SU-DHL-6 (cell line): ENCODE measurements at regions not wholly inside any gene's neighbourhood (a gene's known extent, or its start where the extent isn't known, plus 50 kb on each side); places are given as distances from the start of the nearest gene placed in this dataset.

Source experiments
- CTCF ChIP-seq: fragments of 200-600 bp; sonication (generic); IDR thresholded peaks from one replicate; pipeline ENCODE4 v1.5.1; 2017; ENCODE audit warnings: antibody characterized with exemption, mild to moderate bottlenecking, low read length, moderate library complexity; ENCODE audit not compliant: insufficient read depth, poor library complexity, severe bottlenecking
- EZH2phosphoT487 ChIP-seq: fragments of 200-600 bp; sonication (generic), shearing (Covaris generic); conservative IDR thresholded peaks from 2 replicates; pipeline ENCODE4 v1.6.1; 2018; ENCODE audit warnings: mild to moderate bottlenecking, antibody characterized with exemption, low read length, moderate library complexity, mixed read lengths

GRCh38 chr7:131935180-131935579 is 378.8 kb upstream of the PODXL start:
- TF ChIP-seq CTCF (no peak), EZH2phosphoT487 (no peak)
